GM12874 (cell line): ENCODE measurements at regions not wholly inside any gene's neighbourhood (a gene's known extent, or its start where the extent isn't known, plus 50 kb on each side); places are given as distances from the start of the nearest gene placed in this dataset.

Experiments used
- CTCF ChIP-seq: IDR thresholded peaks from 2 replicates; pipeline ENCODE4 v1.5.1; 2011; ENCODE audit warnings: low read depth, mild to moderate bottlenecking, control low read depth, low read length, moderate library complexity; ENCODE audit not compliant: insufficient read depth

DNA sequence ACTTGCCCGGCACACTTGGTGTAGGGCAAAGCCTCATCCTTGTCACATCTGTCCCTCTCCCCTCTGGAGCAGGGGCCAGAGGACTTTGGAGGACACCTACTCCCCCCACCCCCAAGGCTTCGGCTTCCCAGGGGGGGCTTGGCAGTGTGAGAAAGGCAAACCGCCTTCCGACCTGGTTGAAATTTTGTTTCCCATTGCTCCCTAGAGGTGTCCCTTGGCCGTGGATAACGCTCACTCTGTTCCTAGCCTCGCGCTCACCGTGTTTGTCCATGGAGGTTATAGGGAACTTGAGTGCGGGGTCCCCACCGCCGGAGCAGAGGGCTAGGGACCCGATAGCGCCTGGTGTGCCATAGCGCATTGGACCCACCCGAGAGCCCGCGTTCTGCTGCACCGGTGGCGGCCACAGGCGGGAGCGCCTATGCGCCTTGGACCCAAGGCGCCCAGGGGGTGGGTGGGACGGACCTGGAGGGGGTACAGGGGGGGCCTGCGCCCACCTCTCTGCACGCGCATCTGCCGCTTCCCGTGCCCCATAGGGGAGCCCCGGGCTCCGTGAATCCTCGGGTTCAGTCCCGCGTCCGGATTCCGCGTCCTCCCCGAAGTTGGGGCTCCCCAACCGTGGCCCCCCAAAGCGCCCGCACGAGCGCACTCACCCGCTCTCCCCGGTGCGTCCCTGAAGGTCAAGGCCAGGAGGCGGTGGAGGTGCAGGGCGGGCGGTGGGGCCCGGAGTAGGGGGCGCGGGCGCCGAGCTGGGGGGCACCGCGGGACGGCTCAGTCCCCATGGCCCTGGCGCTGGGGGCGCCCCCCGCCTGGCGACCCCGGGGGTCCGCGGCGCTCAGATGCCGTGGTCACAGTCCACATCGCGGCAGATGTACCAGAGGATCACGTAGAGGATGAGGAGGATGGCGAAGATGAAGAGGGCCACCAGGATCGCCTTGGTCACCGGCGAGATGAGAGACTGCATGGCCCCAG is 82.7 kb upstream of the DHRSX start:
- TF ChIP-seq CTCF = no peak

- TF ChIP-seq CTCF = no peak
Observed at GRCh38 chrX:2582667-2583066, 81.9 kb upstream of the DHRSX start.

DNA sequence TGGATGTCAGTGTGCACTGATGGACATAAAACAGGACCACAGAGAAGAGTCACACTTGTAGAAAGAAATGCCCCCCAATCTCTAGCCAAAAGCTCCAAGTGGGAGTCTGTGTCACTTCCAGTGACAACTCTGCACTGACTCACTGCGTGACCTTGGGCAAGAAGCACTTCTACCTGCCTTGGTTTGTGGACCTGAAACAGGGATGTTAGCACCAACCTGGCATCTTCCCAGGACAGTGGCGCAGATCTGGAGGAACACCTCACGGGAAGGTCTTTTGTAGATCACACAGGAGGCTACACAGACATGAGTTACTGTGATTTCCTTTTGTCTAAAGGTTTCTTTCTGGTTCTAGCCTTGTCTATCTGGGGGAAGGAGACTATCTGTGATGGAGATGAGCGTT is 80.5 kb upstream of the DHRSX start:
- no peak for TF ChIP-seq CTCF

DNA sequence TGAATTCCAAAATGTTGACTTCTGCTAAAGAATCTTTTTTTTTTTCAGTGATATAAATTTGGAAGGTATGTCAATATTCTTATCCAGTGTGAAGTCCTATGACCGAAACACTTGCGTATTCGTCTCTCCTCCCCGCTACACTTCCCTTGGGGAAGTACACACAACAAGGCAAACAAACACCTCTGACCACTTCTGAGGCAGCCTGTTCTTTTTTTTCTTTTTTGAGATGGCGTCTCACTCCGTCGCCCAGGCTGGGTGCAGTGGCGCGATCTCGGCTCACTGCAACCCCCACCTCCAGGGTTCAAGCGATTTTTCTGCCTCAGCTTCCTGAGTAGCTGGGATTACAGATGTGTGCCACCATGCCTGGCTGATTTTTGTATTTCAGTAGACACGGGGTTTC is 78.1 kb upstream of the DHRSX start:
- TF ChIP-seq CTCF = no peak

DNA sequence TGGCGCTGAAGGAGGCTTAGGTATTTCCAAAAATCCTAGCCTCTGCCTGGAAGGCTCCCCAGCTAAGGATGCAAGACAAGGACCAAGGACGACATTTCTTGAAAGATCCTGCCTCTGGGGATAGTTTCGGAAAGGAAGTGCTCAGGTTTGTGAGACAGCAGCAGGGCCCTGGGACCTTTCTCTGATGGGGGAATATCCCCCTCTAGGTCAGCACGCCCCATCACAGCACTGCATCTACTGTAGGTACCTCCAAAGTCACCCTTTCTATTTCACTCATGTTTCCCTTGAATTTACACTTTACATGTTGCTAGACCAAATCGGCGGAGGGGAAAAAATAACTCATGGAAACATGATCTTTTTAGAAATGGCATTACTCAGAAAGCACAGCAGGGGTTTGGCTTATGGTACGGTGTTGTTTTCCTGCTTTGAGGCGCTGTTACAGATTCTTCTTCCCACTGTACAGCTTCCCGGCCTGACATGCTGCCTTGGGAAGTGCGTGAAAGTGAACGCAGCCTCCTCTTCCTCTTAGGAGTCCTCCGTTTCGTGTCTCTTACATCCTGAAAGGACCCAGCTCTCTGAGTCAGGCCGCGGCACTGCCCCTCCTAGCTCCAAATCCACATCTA is 77.2 kb upstream of the DHRSX start:
- no peak for TF ChIP-seq CTCF

GRCh38 chrX:2576793-2577192 is 76.0 kb upstream of the DHRSX start:
- TF ChIP-seq CTCF = no peak

GRCh38 chrX:2574271-2574670 is 73.5 kb upstream of the DHRSX start:
- no peak for TF ChIP-seq CTCF
